ENCODE measurements at regions not wholly inside any gene's neighbourhood (a gene's known extent, or its start where the extent isn't known, plus 50 kb on each side); places are given as distances from the start of the nearest gene placed in this dataset.

DNA sequence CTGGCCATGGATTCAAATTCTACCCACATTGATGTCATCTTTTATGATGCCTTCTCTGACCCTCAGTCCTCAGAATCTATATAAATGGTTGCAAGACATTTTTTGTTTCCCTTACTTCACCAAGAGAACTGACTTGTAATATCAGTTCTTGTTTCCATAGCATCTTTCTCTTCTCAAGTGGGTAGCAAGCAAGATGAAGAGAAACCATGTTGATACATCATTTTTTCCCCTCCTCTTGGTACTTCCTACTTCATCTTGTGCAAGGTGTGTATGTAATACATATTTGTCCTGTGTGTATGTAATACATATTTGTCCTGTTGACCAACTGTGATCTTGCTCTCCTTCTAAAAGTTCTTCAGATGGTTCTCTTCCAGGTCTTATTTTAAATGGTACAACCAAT, 348.6 kb downstream of the PTEN start:
- no peaks in the 10 kb centered on the region for H3K36me3 Mint-ChIP-seq
- no peaks in the 10 kb centered on the region for H3K4me1 Mint-ChIP-seq (ENCODE audit: low read depth in 2 of 2)
- peaks cover 0 to 7% of the 10 kb centered on the region in 2 donors for H3K27me3 Mint-ChIP-seq
- ATAC-seq (no peak), DNase-seq (ENCODE audit: low spot score) (no peak)
- no peak overlapping the region for H3K27ac Mint-ChIP-seq
- H3K9me3 Mint-ChIP-seq, result no peaks in the 10 kb centered on the region
- no peak overlapping the region for H3K4me3 Mint-ChIP-seq

DNA sequence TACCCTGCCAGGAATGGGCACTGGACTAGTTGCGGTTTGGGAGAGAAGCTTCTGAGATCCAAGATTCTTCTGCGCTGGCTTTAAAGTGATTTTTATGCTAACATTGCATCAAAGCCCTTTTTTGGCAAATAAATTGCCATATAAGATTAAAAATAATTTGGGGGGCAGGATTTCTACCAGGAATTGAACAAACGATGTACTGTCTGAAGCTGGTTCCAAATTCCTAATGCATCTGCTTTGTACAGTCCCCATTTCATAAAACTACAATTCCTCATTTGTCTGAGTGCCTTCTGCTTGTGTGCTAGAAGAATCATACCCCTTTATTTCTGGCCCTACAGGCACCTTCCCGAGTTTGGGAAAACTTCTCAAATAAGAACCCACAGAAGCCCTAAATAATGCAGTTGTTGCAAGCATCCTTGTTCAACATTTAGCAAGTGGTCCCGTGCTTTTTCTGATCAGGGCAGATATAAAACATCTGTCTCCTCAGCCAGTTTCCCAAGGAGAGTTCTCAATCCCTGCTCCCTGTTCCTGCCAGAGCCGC, 349.7 kb downstream of the PTEN start:
- H3K27me3 Mint-ChIP-seq, result peaks cover 0 to 7% of the 10 kb centered on the region in 2 donors
- no peak for ATAC-seq
- no peak for DNase-seq (ENCODE audit: low spot score)
- no peaks in the 10 kb centered on the region for H3K4me1 Mint-ChIP-seq (ENCODE audit: low read depth in 2 of 2)
- no peaks in the 10 kb centered on the region for H3K9me3 Mint-ChIP-seq
- no peak overlapping the region for H3K4me3 Mint-ChIP-seq
- H3K27ac Mint-ChIP-seq, result no peak overlapping the region
- no peaks in the 10 kb centered on the region for H3K36me3 Mint-ChIP-seq

- no peak for ATAC-seq
- Mint-ChIP-seq H3K27ac (no peak overlapping the region), H3K27me3 (peaks cover 0 to 3% of the 10 kb centered on the region in 2 donors), H3K4me3 (no peak overlapping the region), H3K36me3 (no peaks in the 10 kb centered on the region), H3K4me1 (ENCODE audit: low read depth in 2 of 2) (no peaks in the 10 kb centered on the region), H3K9me3 (no peaks in the 10 kb centered on the region)
- no peak for DNase-seq (ENCODE audit: low spot score)
These were observed 353.6 kb downstream of the PTEN start for GRCh38 chr10:88216976-88217375.

- Mint-ChIP-seq H3K27me3 (peaks cover 0 to 3% of the 10 kb centered on the region in 2 donors), H3K4me1 (ENCODE audit: low read depth in 2 of 2) (no peaks in the 10 kb centered on the region), H3K27ac (no peak overlapping the region), H3K36me3 (no peaks in the 10 kb centered on the region), H3K4me3 (no peak overlapping the region), H3K9me3 (no peaks in the 10 kb centered on the region)
- DNase-seq (ENCODE audit: low spot score) (no peak), ATAC-seq (no peak)
These were observed 354.9 kb downstream of the PTEN start for GRCh38 chr10:88218362-88218761.

GRCh38 chr10:88219753-88220152, 356.3 kb downstream of the PTEN start:
- Mint-ChIP-seq H3K27ac (no peak overlapping the region), H3K4me3 (no peak overlapping the region), H3K9me3 (no peaks in the 10 kb centered on the region), H3K27me3 (peaks cover 0 to 3% of the 10 kb centered on the region in 2 donors), H3K36me3 (no peaks in the 10 kb centered on the region), H3K4me1 (ENCODE audit: low read depth in 2 of 2) (no peaks in the 10 kb centered on the region)
- DNase-seq (ENCODE audit: low spot score) (no peak), ATAC-seq (no peak)

DNA sequence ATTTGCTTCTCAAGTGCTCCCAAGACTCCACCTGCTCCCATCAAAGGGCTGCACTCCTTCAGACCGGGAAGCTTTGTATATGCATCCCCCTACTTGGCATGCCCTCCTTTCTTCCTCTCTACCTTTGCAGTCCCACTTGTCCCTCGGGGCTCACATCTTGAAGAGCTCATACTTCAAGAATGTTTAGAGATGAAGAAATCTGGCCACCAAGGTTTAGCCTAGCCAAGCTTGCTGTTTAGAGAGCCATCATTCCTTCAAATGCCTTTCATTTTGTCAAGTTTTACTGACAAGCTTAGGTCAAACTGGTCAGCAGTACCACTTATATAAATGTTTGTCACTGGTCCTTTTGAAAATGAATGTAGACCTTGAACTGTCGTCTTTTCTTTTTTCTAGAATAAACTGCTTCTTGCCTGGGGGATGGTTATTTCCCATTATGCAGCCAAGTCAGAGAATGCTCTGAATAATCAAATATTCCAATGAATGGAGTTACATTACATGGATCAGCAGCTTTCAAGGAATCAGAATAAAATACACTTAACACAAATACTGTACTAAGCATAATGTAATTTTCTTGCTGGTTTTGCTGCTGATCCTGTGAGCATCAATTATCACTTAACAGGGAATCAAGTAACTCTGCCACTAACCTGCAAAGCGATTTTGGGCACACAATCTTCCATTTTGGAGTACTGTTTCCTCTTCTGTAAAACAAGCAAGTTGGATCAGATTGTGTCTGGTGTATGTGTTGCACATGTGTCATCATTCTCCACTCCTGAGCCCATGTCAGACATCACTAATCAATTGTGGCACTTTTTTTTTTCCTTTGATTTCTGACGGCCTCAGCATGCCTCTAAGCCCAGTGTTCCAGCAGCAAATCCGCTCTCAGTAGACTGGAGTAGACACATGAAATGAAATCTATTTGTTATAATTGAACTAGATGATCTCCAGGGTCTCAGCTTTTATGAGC, 357.9 kb downstream of the PTEN start:
- Mint-ChIP-seq H3K9me3 (no peaks in the 10 kb centered on the region), H3K27me3 (peaks cover 0 to 3% of the 10 kb centered on the region in 2 donors), H3K27ac (no peak overlapping the region), H3K4me1 (ENCODE audit: low read depth in 2 of 2) (no peaks in the 10 kb centered on the region), H3K36me3 (no peaks in the 10 kb centered on the region), H3K4me3 (no peak overlapping the region)
- DNase-seq (ENCODE audit: low spot score) (no peak), ATAC-seq (no peak)

DNA sequence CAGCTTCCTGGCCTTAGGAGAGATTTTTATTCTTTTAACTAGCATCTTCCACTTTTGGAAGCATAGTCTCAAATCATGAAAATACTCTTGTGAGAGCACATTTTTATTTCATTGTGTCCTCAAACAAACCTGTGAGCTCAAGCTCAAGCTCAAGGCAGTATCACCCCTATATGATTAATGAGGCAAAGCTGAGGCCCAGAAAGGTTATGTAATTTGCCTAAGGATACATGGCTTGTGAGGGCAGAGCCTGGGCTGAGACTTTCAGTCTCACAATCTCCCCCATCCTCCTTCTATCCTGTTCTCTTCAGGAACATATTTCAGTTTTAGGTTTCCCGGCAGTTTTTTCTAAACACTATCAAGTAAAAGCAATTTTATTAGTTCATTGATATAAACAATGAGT, 359.5 kb downstream of the PTEN start:
- Mint-ChIP-seq H3K4me1 (ENCODE audit: low read depth in 2 of 2) (no peaks in the 10 kb centered on the region), H3K9me3 (no peaks in the 10 kb centered on the region), H3K27ac (no peak overlapping the region), H3K36me3 (no peaks in the 10 kb centered on the region), H3K4me3 (no peak overlapping the region), H3K27me3 (peaks cover 0 to 3% of the 10 kb centered on the region in 2 donors)
- DNase-seq (ENCODE audit: low spot score) (no peak), ATAC-seq (no peak)

Measured in natural killer cell treated with Interleukin-12 subunit alpha and Interleukin-12 subunit beta and Interleukin-15 and Interleukin-18, amount 100 ng/mL, for 72 hours (primary cell).